Mesenchymal stem cell (in vitro differentiated cells and primary cell): ENCODE measurements at regions not wholly inside any gene's neighbourhood (a gene's known extent, or its start where the extent isn't known, plus 50 kb on each side); places are given as distances from the start of the nearest gene placed in this dataset.

Experiments
- DNase-seq: peaks from one replicate; pipeline ENCODE4 v3.0.0-alpha.2; 2013
- H2AFZ ChIP-seq: one replicate; pipeline ENCODE4 v1.6.1; 2013; ENCODE audit warnings: low read depth, mild to moderate bottlenecking, control low read depth, inconsistent platforms, low read length, moderate library complexity
- H2AK5ac ChIP-seq: 2 replicates; pipeline ENCODE4 v1.6.1; 2013; ENCODE audit warnings: low read length, moderate library complexity, mild to moderate bottlenecking, inconsistent platforms; ENCODE audit not compliant: severe bottlenecking
- H2BK120ac ChIP-seq: one replicate; pipeline ENCODE4 v1.6.1; 2013; ENCODE audit warnings: low read depth, mild to moderate bottlenecking, inconsistent platforms, low read length, moderate library complexity
- H2BK12ac ChIP-seq, 2 experiments: one replicate each; pipeline ENCODE4 v1.6.1; 2013; ENCODE audit warnings: inconsistent platforms in 2 of 2, low read length in 2 of 2, mild to moderate bottlenecking in 2 of 2, moderate library complexity in 2 of 2, control low read depth in 1 of 2
- H2BK15ac ChIP-seq: one replicate; pipeline ENCODE4 v1.6.1; 2013; ENCODE audit warnings: mild to moderate bottlenecking, low read depth, inconsistent platforms; ENCODE audit not compliant: poor library complexity, severe bottlenecking
- H2BK5ac ChIP-seq: 2 replicates; pipeline ENCODE4 v1.6.1; 2013; ENCODE audit warnings: low read depth, mild to moderate bottlenecking, low read length, control low read depth, inconsistent platforms; ENCODE audit not compliant: poor library complexity, severe bottlenecking
- H3K14ac ChIP-seq, 2 experiments: one replicate each; pipeline ENCODE4 v1.6.1; 2013; ENCODE audit warnings: inconsistent platforms in 2 of 2, low read length in 2 of 2, control low read depth in 1 of 2, mild to moderate bottlenecking in 1 of 2, moderate library complexity in 1 of 2
- H3K18ac ChIP-seq, 2 experiments: one replicate each; pipeline ENCODE4 v1.6.1; 2013; ENCODE audit warnings: inconsistent platforms in 2 of 2, low read length in 2 of 2, control low read depth in 1 of 2, low read depth in 1 of 2, mild to moderate bottlenecking in 1 of 2
- H3K23ac ChIP-seq, 2 experiments: one replicate each; pipeline ENCODE4 v1.6.1; 2013; ENCODE audit warnings: inconsistent platforms in 2 of 2, low read length in 2 of 2, mild to moderate bottlenecking in 2 of 2, moderate library complexity in 2 of 2, control low read depth in 1 of 2
- H3K27ac ChIP-seq: 2 replicates; pipeline ENCODE4 v1.5.1; 2013; ENCODE audit warnings: mild to moderate bottlenecking, moderate library complexity, low read length, control low read depth, inconsistent platforms; ENCODE audit not compliant: poor library complexity, severe bottlenecking
- H3K27me3 ChIP-seq, 2 experiments: 2 replicates each; pipeline versions ENCODE4 v1.6.1 to v1.7.0; 2013; ENCODE audit warnings: low read length in 2 of 2, mild to moderate bottlenecking in 2 of 2, moderate library complexity in 2 of 2, control low read depth in 1 of 2, inconsistent platforms in 1 of 2; ENCODE audit not compliant: control insufficient read depth in 1 of 2, insufficient read depth in 1 of 2
- H3K36me3 ChIP-seq, 2 experiments: 2 replicates each; pipeline versions ENCODE4 v1.6.1 to v1.7.0; 2013; ENCODE audit warnings: low read length in 2 of 2, control low read depth in 1 of 2, inconsistent platforms in 1 of 2, low read depth in 1 of 2, mild to moderate bottlenecking in 1 of 2; ENCODE audit not compliant: insufficient read depth in 2 of 2, control insufficient read depth in 1 of 2
- H3K4ac ChIP-seq, 2 experiments: one replicate each; pipeline ENCODE4 v1.6.1; 2013; ENCODE audit warnings: inconsistent platforms in 2 of 2, low read length in 2 of 2, mild to moderate bottlenecking in 2 of 2, moderate library complexity in 2 of 2, control low read depth in 1 of 2, low read depth in 1 of 2
- H3K4me1 ChIP-seq: 2 replicates; pipeline ENCODE4 v1.6.1; 2013; ENCODE audit warnings: low read depth, low read length, control low read depth; ENCODE audit not compliant: control insufficient read depth, insufficient read depth
- H3K4me2 ChIP-seq: 2 replicates; pipeline ENCODE4 v1.6.1; 2013; ENCODE audit warnings: low read length, mild to moderate bottlenecking, inconsistent platforms; ENCODE audit not compliant: poor library complexity, severe bottlenecking
- H3K4me3 ChIP-seq, 2 experiments: 2 replicates each; pipeline versions ENCODE4 v1.5.1 to v1.7.0; 2013; ENCODE audit warnings: low read length in 2 of 2, mild to moderate bottlenecking in 2 of 2, control low read depth in 1 of 2, low read depth in 1 of 2; ENCODE audit not compliant: insufficient read depth in 1 of 2
- H3K79me1 ChIP-seq: replicated peaks from 2 replicates; pipeline ENCODE4 v1.6.1; 2013; ENCODE audit warnings: mild to moderate bottlenecking, control low read depth, low read length, inconsistent platforms; ENCODE audit not compliant: poor library complexity, severe bottlenecking
- H3K9ac ChIP-seq: 2 replicates; pipeline ENCODE4 v1.7.0; 2013; ENCODE audit warnings: mild to moderate bottlenecking, low read length, moderate library complexity
- H3K9me3 ChIP-seq: 2 replicates; pipeline ENCODE4 v1.7.0; 2013; ENCODE audit warnings: mild to moderate bottlenecking, low read length; ENCODE audit not compliant: control insufficient read depth
- H4K8ac ChIP-seq: one replicate; pipeline ENCODE4 v1.6.1; 2013; ENCODE audit warnings: inconsistent platforms, mild to moderate bottlenecking, low read length, moderate library complexity
- H4K91ac ChIP-seq: one replicate; pipeline ENCODE4 v1.6.1; 2013; ENCODE audit warnings: mild to moderate bottlenecking, low read length, inconsistent platforms
- WGBS: methylation state at CpG from one replicate; pipeline ENCODE4 v1.1.7; 2013; ENCODE audit warnings: mixed read lengths; 5-methylcytosine and 5-hydroxymethylcytosine counted together

- Histone ChIP-seq H3K4me2 (no peak overlapping the region), H2AFZ (no peak overlapping the region), H3K79me1 (no peaks in the 10 kb centered on the region), H2BK5ac (no peak overlapping the region), H3K18ac (peak overlapping the region; percentile 70 to 82), H4K8ac (no peak overlapping the region), H4K91ac (peak overlapping the region; percentile 62), H2BK12ac (peak overlapping the region; percentile 57 to 95), H3K4ac (peak overlapping the region; percentile 57 to 81), H2BK120ac (peak overlapping the region; percentile 80), H3K9me3 (no peaks in the 10 kb centered on the region), H2BK15ac (no peak overlapping the region), H3K14ac (no peak overlapping the region), H3K27ac (peak overlapping the region; percentile 95), H3K36me3 (no peaks in the 10 kb centered on the region), H3K4me3 (no peak overlapping the region), H3K9ac (no peak overlapping the region), H3K27me3 (peaks cover 0 to 13% of the 10 kb centered on the region in 2 experiments), H3K4me1 (peaks cover 19% of the 10 kb centered on the region), H3K23ac (no peak overlapping the region), H2AK5ac (no peak overlapping the region)
- no peak for DNase-seq
- WGBS = 10% methylated on average over 1 of the region's 3 CpGs
These were observed 200.6 kb downstream of the JCAD start for GRCh38 chr10:29858702-29859267.

- no peaks in the 10 kb centered on the region for H3K79me1 ChIP-seq
- no peak overlapping the region for H3K23ac ChIP-seq
- H2BK5ac ChIP-seq = no peak overlapping the region
- no peak overlapping the region for H2AFZ ChIP-seq
- no peak overlapping the region for H3K4me3 ChIP-seq
- H3K27me3 ChIP-seq = peaks cover 0 to 20% of the 10 kb centered on the region in 2 experiments
- peak overlapping the region; percentile 81 to 82 for H3K18ac ChIP-seq
- H3K9me3 ChIP-seq = no peaks in the 10 kb centered on the region
- peak overlapping the region; percentile 95 for H3K27ac ChIP-seq
- no peak overlapping the region for H3K14ac ChIP-seq
- WGBS = 19% methylated on average over 11 of the region's 11 CpGs
- no peak overlapping the region for H2BK15ac ChIP-seq
- no peaks in the 10 kb centered on the region for H3K36me3 ChIP-seq
- H4K8ac ChIP-seq = peak overlapping the region; percentile 86
- H3K9ac ChIP-seq = no peak overlapping the region
- DNase-seq = peak; percentile 82
- H3K4ac ChIP-seq = peak overlapping the region in 1 of 2 experiments; percentile 32
- peaks cover 15% of the 10 kb centered on the region for H3K4me1 ChIP-seq
- H4K91ac ChIP-seq = peak overlapping the region; percentile 90
- H3K4me2 ChIP-seq = peak overlapping the region; percentile 18
- H2BK12ac ChIP-seq = peak overlapping the region; percentile 29 to 96
- peak overlapping the region; percentile 64 for H2BK120ac ChIP-seq
- peak overlapping the region; percentile 100 for H2AK5ac ChIP-seq
These were observed 201.3 kb downstream of the JCAD start for GRCh38 chr10:29857843-29858701.

- WGBS = 100% methylated on average over 2 of the region's 3 CpGs
- DNase-seq = no peak
- H2AFZ ChIP-seq = no peak overlapping the region
These were observed 203.1 kb downstream of the JCAD start for GRCh38 chr10:29856295-29856694.

DNA sequence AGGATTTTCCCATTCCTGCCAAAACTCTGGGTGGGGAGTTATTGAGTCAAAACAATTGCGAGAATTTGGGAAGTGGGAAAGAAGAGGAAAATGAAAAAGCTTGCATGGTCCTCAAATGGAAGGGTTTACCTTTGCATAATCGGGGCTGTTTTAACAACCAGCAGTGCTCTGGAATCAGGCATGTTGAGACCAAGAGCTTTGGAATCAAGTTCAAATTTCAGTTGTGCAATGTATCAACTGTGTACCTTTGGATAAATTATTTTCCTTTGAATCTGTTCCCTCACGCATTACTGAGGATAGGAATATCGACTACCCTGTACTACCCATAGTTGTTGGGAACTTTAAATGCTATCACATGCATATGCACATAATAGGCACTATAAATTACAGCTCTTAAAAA is 205.5 kb downstream of the JCAD start:
- Histone ChIP-seq H3K27me3 (peaks cover 0 to 15% of the 10 kb centered on the region in 2 experiments), H4K91ac (no peak overlapping the region), H3K4me2 (no peak overlapping the region), H2AFZ (no peak overlapping the region), H2BK5ac (no peak overlapping the region), H2BK120ac (no peak overlapping the region), H3K9ac (no peak overlapping the region), H3K18ac (no peak overlapping the region), H4K8ac (no peak overlapping the region), H3K27ac (no peak overlapping the region), H3K4ac (no peak overlapping the region), H2BK12ac (peak overlapping the region in 1 of 2 experiments; percentile 59), H3K4me1 (peaks cover 7% of the 10 kb centered on the region), H3K36me3 (no peaks in the 10 kb centered on the region), H3K14ac (no peak overlapping the region), H3K23ac (no peak overlapping the region), H3K4me3 (no peak overlapping the region), H3K79me1 (no peaks in the 10 kb centered on the region), H2BK15ac (no peak overlapping the region), H2AK5ac (no peak overlapping the region), H3K9me3 (no peaks in the 10 kb centered on the region)
- DNase-seq = no peak
- WGBS = 97% methylated on average over 4 of the region's 4 CpGs

More at GRCh38 chr10:29856295-29856694, 203.1 kb downstream of the JCAD start:
- no peak overlapping the region for H3K27ac ChIP-seq
- H3K4ac ChIP-seq = no peak overlapping the region
- H2BK5ac ChIP-seq = no peak overlapping the region
- H2BK12ac ChIP-seq = no peak overlapping the region
- H3K4me1 ChIP-seq = peaks cover 11% of the 10 kb centered on the region
- no peak overlapping the region for H3K18ac ChIP-seq
- no peak overlapping the region for H4K8ac ChIP-seq
- no peaks in the 10 kb centered on the region for H3K79me1 ChIP-seq
- no peak overlapping the region for H3K23ac ChIP-seq
- H2BK15ac ChIP-seq = no peak overlapping the region
- H3K36me3 ChIP-seq = no peaks in the 10 kb centered on the region
- no peak overlapping the region for H3K9ac ChIP-seq
- H2AK5ac ChIP-seq = no peak overlapping the region
- H2BK120ac ChIP-seq = no peak overlapping the region
- no peak overlapping the region for H4K91ac ChIP-seq
- peaks cover 0 to 20% of the 10 kb centered on the region in 2 experiments for H3K27me3 ChIP-seq
- no peak overlapping the region for H3K4me3 ChIP-seq
- no peak overlapping the region for H3K4me2 ChIP-seq
- H3K9me3 ChIP-seq = no peaks in the 10 kb centered on the region
- no peak overlapping the region for H3K14ac ChIP-seq
